ENCODE measurements at regions not wholly inside any gene's neighbourhood (a gene's known extent, or its start where the extent isn't known, plus 50 kb on each side); places are given as distances from the start of the nearest gene placed in this dataset.

GRCh38 chr3:170757038-170757437, 113.0 kb downstream of the RPL22L1 start:
- in situ Hi-C loops (cut with MboI; ENCODE audit: low sequenced_read_pairs) = no loop called here

GRCh38 chr3:170754311-170754693, 115.7 kb downstream of the RPL22L1 start:
- in situ Hi-C loops (cut with MboI; ENCODE audit: low sequenced_read_pairs) = no loop called here

- in situ Hi-C loops (cut with MboI; ENCODE audit: low sequenced_read_pairs) = no loop called here
These were observed 116.3 kb downstream of the RPL22L1 start for GRCh38 chr3:170753421-170754310.

GRCh38 chr3:170752571-170753155, 117.3 kb downstream of the RPL22L1 start:
- in situ Hi-C loops (cut with MboI; ENCODE audit: low sequenced_read_pairs) = no loop called here

- in situ Hi-C loops (cut with MboI; ENCODE audit: low sequenced_read_pairs) = no loop called here
These were observed 118.1 kb downstream of the RPL22L1 start for GRCh38 chr3:170751899-170752293.

- in situ Hi-C loops (cut with MboI; ENCODE audit: low sequenced_read_pairs) = no loop called here
These were observed 118.7 kb downstream of the RPL22L1 start for GRCh38 chr3:170751083-170751898.

GRCh38 chr3:170750478-170750830, 119.5 kb downstream of the RPL22L1 start:
- in situ Hi-C loops (cut with MboI; ENCODE audit: low sequenced_read_pairs) = no loop called here

- in situ Hi-C loops (cut with MboI; ENCODE audit: low sequenced_read_pairs) = no loop called here
These were observed 120.1 kb downstream of the RPL22L1 start for GRCh38 chr3:170749765-170750477.

- in situ Hi-C loops (cut with MboI; ENCODE audit: low sequenced_read_pairs) = no loop called here
These were observed 120.8 kb downstream of the RPL22L1 start for GRCh38 chr3:170749185-170749584.

- in situ Hi-C loops (cut with MboI; ENCODE audit: low sequenced_read_pairs) = no loop called here
These were observed 123.6 kb downstream of the RPL22L1 start for GRCh38 chr3:170746175-170746942.

GRCh38 chr3:170745211-170745718, 124.7 kb downstream of the RPL22L1 start:
- in situ Hi-C loops (cut with MboI; ENCODE audit: low sequenced_read_pairs) = no loop called here

GRCh38 chr3:170741756-170742529, 128.1 kb downstream of the RPL22L1 start:
- in situ Hi-C loops (cut with MboI; ENCODE audit: low sequenced_read_pairs) = no loop called here

GRCh38 chr3:170740726-170741591, 129.0 kb downstream of the RPL22L1 start:
- in situ Hi-C loops (cut with MboI; ENCODE audit: low sequenced_read_pairs) = no loop called here

- in situ Hi-C loops (cut with MboI; ENCODE audit: low sequenced_read_pairs) = no loop called here
These were observed 129.7 kb downstream of the RPL22L1 start for GRCh38 chr3:170740285-170740684.

GRCh38 chr3:170739410-170739809, 130.6 kb downstream of the RPL22L1 start:
- in situ Hi-C loops (cut with MboI; ENCODE audit: low sequenced_read_pairs) = no loop called here

GRCh38 chr3:170738766-170739165, 131.2 kb downstream of the RPL22L1 start:
- in situ Hi-C loops (cut with MboI; ENCODE audit: low sequenced_read_pairs) = no loop called here

GRCh38 chr3:170737498-170738162, 132.4 kb downstream of the RPL22L1 start:
- in situ Hi-C loops (cut with MboI; ENCODE audit: low sequenced_read_pairs) = no loop called here

GRCh38 chr3:170735821-170736220, 134.2 kb downstream of the RPL22L1 start:
- in situ Hi-C loops (cut with MboI; ENCODE audit: low sequenced_read_pairs) = no loop called here
